Mesenchymal stem cell (in vitro differentiated cells and primary cell): ENCODE measurements at regions not wholly inside any gene's neighbourhood (a gene's known extent, or its start where the extent isn't known, plus 50 kb on each side); places are given as distances from the start of the nearest gene placed in this dataset.

Source experiments
- DNase-seq: peaks from one replicate; pipeline ENCODE4 v3.0.0-alpha.2; 2013
- H2AFZ ChIP-seq: one replicate; pipeline ENCODE4 v1.6.1; 2013; ENCODE audit warnings: low read depth, mild to moderate bottlenecking, control low read depth, inconsistent platforms, low read length, moderate library complexity
- H2AK5ac ChIP-seq: 2 replicates; pipeline ENCODE4 v1.6.1; 2013; ENCODE audit warnings: low read length, moderate library complexity, mild to moderate bottlenecking, inconsistent platforms; ENCODE audit not compliant: severe bottlenecking
- H2BK120ac ChIP-seq: one replicate; pipeline ENCODE4 v1.6.1; 2013; ENCODE audit warnings: low read depth, mild to moderate bottlenecking, inconsistent platforms, low read length, moderate library complexity
- H2BK12ac ChIP-seq, 2 experiments: one replicate each; pipeline ENCODE4 v1.6.1; 2013; ENCODE audit warnings: inconsistent platforms in 2 of 2, low read length in 2 of 2, mild to moderate bottlenecking in 2 of 2, moderate library complexity in 2 of 2, control low read depth in 1 of 2
- H2BK15ac ChIP-seq: one replicate; pipeline ENCODE4 v1.6.1; 2013; ENCODE audit warnings: mild to moderate bottlenecking, low read depth, inconsistent platforms; ENCODE audit not compliant: poor library complexity, severe bottlenecking
- H2BK5ac ChIP-seq: 2 replicates; pipeline ENCODE4 v1.6.1; 2013; ENCODE audit warnings: low read depth, mild to moderate bottlenecking, low read length, control low read depth, inconsistent platforms; ENCODE audit not compliant: poor library complexity, severe bottlenecking
- H3K14ac ChIP-seq, 2 experiments: one replicate each; pipeline ENCODE4 v1.6.1; 2013; ENCODE audit warnings: inconsistent platforms in 2 of 2, low read length in 2 of 2, control low read depth in 1 of 2, mild to moderate bottlenecking in 1 of 2, moderate library complexity in 1 of 2
- H3K18ac ChIP-seq, 2 experiments: one replicate each; pipeline ENCODE4 v1.6.1; 2013; ENCODE audit warnings: inconsistent platforms in 2 of 2, low read length in 2 of 2, control low read depth in 1 of 2, low read depth in 1 of 2, mild to moderate bottlenecking in 1 of 2
- H3K23ac ChIP-seq, 2 experiments: one replicate each; pipeline ENCODE4 v1.6.1; 2013; ENCODE audit warnings: inconsistent platforms in 2 of 2, low read length in 2 of 2, mild to moderate bottlenecking in 2 of 2, moderate library complexity in 2 of 2, control low read depth in 1 of 2
- H3K27ac ChIP-seq: 2 replicates; pipeline ENCODE4 v1.5.1; 2013; ENCODE audit warnings: mild to moderate bottlenecking, moderate library complexity, low read length, control low read depth, inconsistent platforms; ENCODE audit not compliant: poor library complexity, severe bottlenecking
- H3K27me3 ChIP-seq, 2 experiments: 2 replicates each; pipeline versions ENCODE4 v1.6.1 to v1.7.0; 2013; ENCODE audit warnings: low read length in 2 of 2, mild to moderate bottlenecking in 2 of 2, moderate library complexity in 2 of 2, control low read depth in 1 of 2, inconsistent platforms in 1 of 2; ENCODE audit not compliant: control insufficient read depth in 1 of 2, insufficient read depth in 1 of 2
- H3K36me3 ChIP-seq, 2 experiments: 2 replicates each; pipeline versions ENCODE4 v1.6.1 to v1.7.0; 2013; ENCODE audit warnings: low read length in 2 of 2, control low read depth in 1 of 2, inconsistent platforms in 1 of 2, low read depth in 1 of 2, mild to moderate bottlenecking in 1 of 2; ENCODE audit not compliant: insufficient read depth in 2 of 2, control insufficient read depth in 1 of 2
- H3K4ac ChIP-seq, 2 experiments: one replicate each; pipeline ENCODE4 v1.6.1; 2013; ENCODE audit warnings: inconsistent platforms in 2 of 2, low read length in 2 of 2, mild to moderate bottlenecking in 2 of 2, moderate library complexity in 2 of 2, control low read depth in 1 of 2, low read depth in 1 of 2
- H3K4me1 ChIP-seq: 2 replicates; pipeline ENCODE4 v1.6.1; 2013; ENCODE audit warnings: low read depth, low read length, control low read depth; ENCODE audit not compliant: control insufficient read depth, insufficient read depth
- H3K4me2 ChIP-seq: 2 replicates; pipeline ENCODE4 v1.6.1; 2013; ENCODE audit warnings: low read length, mild to moderate bottlenecking, inconsistent platforms; ENCODE audit not compliant: poor library complexity, severe bottlenecking
- H3K4me3 ChIP-seq, 2 experiments: 2 replicates each; pipeline versions ENCODE4 v1.5.1 to v1.7.0; 2013; ENCODE audit warnings: low read length in 2 of 2, mild to moderate bottlenecking in 2 of 2, control low read depth in 1 of 2, low read depth in 1 of 2; ENCODE audit not compliant: insufficient read depth in 1 of 2
- H3K79me1 ChIP-seq: replicated peaks from 2 replicates; pipeline ENCODE4 v1.6.1; 2013; ENCODE audit warnings: mild to moderate bottlenecking, control low read depth, low read length, inconsistent platforms; ENCODE audit not compliant: poor library complexity, severe bottlenecking
- H3K9ac ChIP-seq: 2 replicates; pipeline ENCODE4 v1.7.0; 2013; ENCODE audit warnings: mild to moderate bottlenecking, low read length, moderate library complexity
- H3K9me3 ChIP-seq: 2 replicates; pipeline ENCODE4 v1.7.0; 2013; ENCODE audit warnings: mild to moderate bottlenecking, low read length; ENCODE audit not compliant: control insufficient read depth
- H4K8ac ChIP-seq: one replicate; pipeline ENCODE4 v1.6.1; 2013; ENCODE audit warnings: inconsistent platforms, mild to moderate bottlenecking, low read length, moderate library complexity
- H4K91ac ChIP-seq: one replicate; pipeline ENCODE4 v1.6.1; 2013; ENCODE audit warnings: mild to moderate bottlenecking, low read length, inconsistent platforms
- WGBS: methylation state at CpG from one replicate; pipeline ENCODE4 v1.1.7; 2013; ENCODE audit warnings: mixed read lengths; 5-methylcytosine and 5-hydroxymethylcytosine counted together

DNA sequence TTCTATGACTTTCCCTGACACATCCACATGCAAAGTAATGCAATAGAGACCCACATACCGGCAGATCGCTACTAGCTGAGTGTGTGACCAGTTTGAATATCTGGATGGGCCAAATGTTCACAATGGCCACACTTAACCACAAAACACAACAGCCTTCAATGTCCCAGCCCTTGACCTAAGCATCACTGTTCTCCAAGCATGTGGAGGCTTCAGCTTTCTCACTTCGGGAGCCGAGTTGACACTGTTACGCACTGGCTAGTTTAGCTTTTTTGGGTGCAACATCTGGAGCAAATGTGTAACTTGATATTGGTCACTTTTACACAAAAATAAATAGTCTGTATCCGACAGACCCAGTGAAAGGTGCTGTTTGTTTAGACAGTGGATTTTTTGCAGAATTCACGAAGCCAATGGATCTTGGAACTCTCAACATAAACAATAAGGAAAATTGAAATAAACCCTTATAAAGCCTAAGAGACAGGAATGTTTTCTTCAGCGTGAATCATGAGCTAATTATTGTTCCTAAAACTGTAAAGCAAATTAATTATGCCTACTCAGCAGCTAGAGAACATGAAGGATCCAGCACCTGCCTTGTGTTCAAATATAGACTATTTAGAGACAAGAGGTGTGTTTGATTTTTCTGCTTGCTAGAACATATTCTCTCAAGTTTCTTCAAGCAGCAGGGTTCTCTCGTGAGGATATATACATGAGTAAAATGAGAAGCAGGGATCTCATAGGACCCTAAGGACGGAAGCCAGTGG, 117.6 kb upstream of the JCAD start:
- Histone ChIP-seq H3K36me3 (no peaks in the 10 kb centered on the region), H3K27me3 (no peaks in the 10 kb centered on the region), H3K4me2 (no peak overlapping the region), H2BK12ac (no peak overlapping the region), H3K9me3 (no peaks in the 10 kb centered on the region), H3K4me1 (peaks cover 7% of the 10 kb centered on the region), H2BK120ac (no peak overlapping the region), H3K18ac (peak overlapping the region in 1 of 2 experiments; percentile 7), H2BK5ac (no peak overlapping the region), H3K27ac (no peak overlapping the region), H3K4me3 (no peak overlapping the region), H3K9ac (no peak overlapping the region), H3K14ac (no peak overlapping the region), H3K23ac (no peak overlapping the region), H3K79me1 (no peaks in the 10 kb centered on the region), H2AFZ (no peak overlapping the region), H2BK15ac (no peak overlapping the region), H3K4ac (no peak overlapping the region), H4K91ac (no peak overlapping the region), H4K8ac (no peak overlapping the region), H2AK5ac (no peak overlapping the region)
- WGBS: 93% methylated on average over 8 of the region's 10 CpGs
- peak; percentile 17 for DNase-seq

DNA sequence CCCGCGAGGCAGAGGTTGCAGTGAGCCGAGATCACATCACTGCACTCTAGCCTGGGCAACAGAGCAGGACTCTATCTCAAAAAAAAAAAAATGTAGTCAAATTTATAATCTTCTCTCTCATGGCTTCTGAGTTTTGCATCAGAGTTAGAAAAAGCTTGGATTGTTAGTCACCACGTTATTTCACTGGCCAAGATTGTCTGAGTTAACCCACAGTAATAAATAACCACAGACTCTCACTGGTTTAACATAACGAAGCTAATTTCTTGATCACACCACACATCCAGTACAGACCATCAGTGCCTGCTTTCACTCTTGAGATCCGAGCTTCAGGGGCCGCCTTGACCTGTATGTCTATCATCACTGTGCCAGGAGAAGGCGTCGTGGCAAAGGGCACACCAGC, 116.8 kb upstream of the JCAD start:
- no peak overlapping the region for H3K4me3 ChIP-seq

GRCh38 chr10:30172673-30173072, 113.3 kb upstream of the JCAD start:
- Histone ChIP-seq H3K18ac (no peak overlapping the region), H3K4me2 (no peak overlapping the region), H3K27ac (no peak overlapping the region), H3K9ac (no peak overlapping the region), H3K14ac (no peak overlapping the region), H3K4me1 (peaks cover 3% of the 10 kb centered on the region), H3K23ac (no peak overlapping the region), H3K4me3 (no peak overlapping the region), H2BK12ac (peak overlapping the region in 1 of 2 experiments; percentile 63), H3K79me1 (no peaks in the 10 kb centered on the region), H3K27me3 (no peaks in the 10 kb centered on the region), H3K36me3 (no peaks in the 10 kb centered on the region), H2BK120ac (no peak overlapping the region), H4K91ac (no peak overlapping the region), H3K4ac (no peak overlapping the region), H3K9me3 (peaks cover 3% of the 10 kb centered on the region), H2AFZ (no peak overlapping the region), H2BK5ac (no peak overlapping the region), H2BK15ac (no peak overlapping the region), H4K8ac (no peak overlapping the region), H2AK5ac (no peak overlapping the region)
- WGBS: 81% methylated on average over 7 of the region's 7 CpGs
- DNase-seq: no peak

More for the DNA sequence above, 116.8 kb upstream of the JCAD start:
- no peak overlapping the region for H3K4ac ChIP-seq
- H3K9ac ChIP-seq: no peak overlapping the region
- no peaks in the 10 kb centered on the region for H3K36me3 ChIP-seq
- no peak overlapping the region for H2BK120ac ChIP-seq
- no peak overlapping the region for H2BK15ac ChIP-seq
- no peak overlapping the region for H2AFZ ChIP-seq
- H3K23ac ChIP-seq: no peak overlapping the region
- no peak overlapping the region for H2AK5ac ChIP-seq
- H3K4me2 ChIP-seq: no peak overlapping the region
- H4K91ac ChIP-seq: no peak overlapping the region
- no peak overlapping the region for H3K27ac ChIP-seq
- H2BK5ac ChIP-seq: no peak overlapping the region
- peak; percentile 76 for DNase-seq
- H2BK12ac ChIP-seq: peak overlapping the region in 1 of 2 experiments; percentile 19
- H3K9me3 ChIP-seq: no peaks in the 10 kb centered on the region
- no peak overlapping the region for H4K8ac ChIP-seq
- peaks cover 5% of the 10 kb centered on the region for H3K4me1 ChIP-seq
- H3K79me1 ChIP-seq: no peaks in the 10 kb centered on the region
- WGBS: 87% methylated on average over 9 of the region's 9 CpGs
- H3K27me3 ChIP-seq: no peaks in the 10 kb centered on the region
- no peak overlapping the region for H3K14ac ChIP-seq
- H3K18ac ChIP-seq: peak overlapping the region in 1 of 2 experiments; percentile 7

DNA sequence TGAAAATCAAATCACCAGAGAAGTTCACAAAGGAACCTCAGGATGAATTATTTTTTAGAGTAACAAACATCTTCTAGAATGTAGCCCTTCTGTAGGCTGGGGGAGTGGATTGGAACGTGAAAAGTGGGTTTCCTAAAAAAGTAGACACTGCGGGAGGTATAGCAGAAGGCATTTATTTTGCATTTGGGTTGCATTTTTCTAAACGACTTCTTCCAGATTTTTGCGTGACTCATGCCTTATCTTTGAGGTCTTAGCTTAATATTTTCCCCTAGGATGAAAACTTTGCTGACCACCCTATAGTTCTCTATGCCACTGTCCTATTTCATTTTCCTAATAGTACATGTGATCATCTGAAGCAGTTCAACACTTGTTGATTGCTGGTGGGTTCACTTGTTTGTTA, 112.7 kb upstream of the JCAD start:
- no peak overlapping the region for H2AFZ ChIP-seq
- H3K79me1 ChIP-seq: no peaks in the 10 kb centered on the region
- H3K4me1 ChIP-seq: peaks cover 3% of the 10 kb centered on the region
- no peak overlapping the region for H2BK12ac ChIP-seq
- H4K91ac ChIP-seq: no peak overlapping the region
- H3K27ac ChIP-seq: no peak overlapping the region
- H3K36me3 ChIP-seq: no peaks in the 10 kb centered on the region
- H2BK5ac ChIP-seq: no peak overlapping the region
- no peak overlapping the region for H3K4me2 ChIP-seq
- no peak overlapping the region for H2BK120ac ChIP-seq
- H3K4me3 ChIP-seq: no peak overlapping the region
- H4K8ac ChIP-seq: no peak overlapping the region
- no peak overlapping the region for H3K14ac ChIP-seq
- no peak overlapping the region for H2BK15ac ChIP-seq
- H2AK5ac ChIP-seq: no peak overlapping the region
- peaks cover 6% of the 10 kb centered on the region for H3K9me3 ChIP-seq
- H3K4ac ChIP-seq: no peak overlapping the region
- no peak for DNase-seq
- H3K23ac ChIP-seq: no peak overlapping the region
- H3K18ac ChIP-seq: no peak overlapping the region
- H3K27me3 ChIP-seq: no peaks in the 10 kb centered on the region
- no peak overlapping the region for H3K9ac ChIP-seq
- 42% methylated on average over 4 of the region's 4 CpGs for WGBS
